ENCODE measurements at regions not wholly inside any gene's neighbourhood (a gene's known extent, or its start where the extent isn't known, plus 50 kb on each side); places are given as distances from the start of the nearest gene placed in this dataset.

DNA sequence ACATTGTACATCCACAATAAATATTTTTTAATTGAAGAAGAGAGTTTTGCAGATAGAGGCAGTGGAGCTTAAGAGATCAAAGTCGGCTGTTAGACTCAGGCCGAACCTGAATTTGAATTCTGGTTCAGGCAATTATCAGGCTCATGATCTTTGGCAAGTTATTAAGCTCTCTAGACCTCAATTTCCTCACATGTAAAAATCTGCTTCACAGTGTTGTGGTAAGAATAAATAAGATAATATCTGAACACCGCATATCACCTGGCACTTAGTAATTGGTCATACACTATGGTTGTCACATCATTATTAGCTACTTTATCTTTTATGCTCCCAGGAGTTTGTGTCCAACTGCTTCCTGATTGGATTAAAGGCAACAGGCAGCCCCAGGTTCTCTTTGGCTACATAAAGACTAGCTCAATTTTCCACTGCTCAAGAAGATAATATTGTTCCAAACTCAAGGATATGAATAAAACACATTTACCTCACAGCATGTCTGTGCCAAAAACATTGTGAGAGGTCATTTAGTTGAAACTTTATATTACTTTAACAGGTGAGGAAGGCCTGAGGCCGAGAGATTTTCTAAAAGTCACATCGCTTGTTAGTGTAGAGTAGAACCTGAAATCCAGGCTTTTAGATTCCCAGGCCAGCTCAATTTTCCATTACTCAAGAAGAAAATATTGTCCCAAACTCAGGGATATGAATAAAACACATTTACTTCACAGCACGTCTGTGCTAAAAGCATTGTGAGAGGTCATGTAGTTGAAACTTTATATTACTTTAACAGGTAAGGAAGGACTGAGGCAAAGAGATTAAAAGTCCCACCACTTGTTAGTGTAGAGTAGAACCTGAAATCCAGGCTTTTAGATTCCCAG, 289.2 kb upstream of the PTGER4 start:
- no peaks in the 10 kb centered on the region for H3K36me3 ChIP-seq
- intact Hi-C loops (cut with DNase I), result no loop called here

DNA sequence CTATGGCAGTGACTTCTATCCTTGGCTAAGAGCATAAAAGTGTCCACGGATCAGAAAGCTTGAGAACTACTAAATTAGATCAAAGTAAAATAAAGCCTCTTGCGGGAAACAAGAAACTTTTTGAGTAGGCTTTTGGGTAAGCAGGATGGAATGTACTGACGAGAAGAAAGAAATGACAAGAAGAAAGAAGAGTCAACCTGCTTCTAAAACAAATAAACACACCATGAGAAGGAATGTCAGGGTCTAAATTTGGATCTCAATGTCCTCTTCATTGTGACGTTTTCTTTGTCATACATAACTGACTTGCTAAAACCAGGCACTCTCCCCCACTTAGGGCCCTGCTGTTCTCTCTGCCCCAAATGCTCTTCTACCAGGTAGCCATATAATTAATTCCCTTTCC, 290.1 kb upstream of the PTGER4 start:
- Histone ChIP-seq H3K4me3 (no peak overlapping the region), H3K4me1 (no peaks in the 10 kb centered on the region), H3K36me3 (no peaks in the 10 kb centered on the region), H3K27ac (no peak overlapping the region), H3K9me3 (no peaks in the 10 kb centered on the region), H3K27me3 (no peaks in the 10 kb centered on the region)
- DNase-seq (ENCODE audit: low spot score in 2 of 2), result no peak
- intact Hi-C loops (cut with DNase I), result no loop called here
- TF ChIP-seq, protein P1, sequence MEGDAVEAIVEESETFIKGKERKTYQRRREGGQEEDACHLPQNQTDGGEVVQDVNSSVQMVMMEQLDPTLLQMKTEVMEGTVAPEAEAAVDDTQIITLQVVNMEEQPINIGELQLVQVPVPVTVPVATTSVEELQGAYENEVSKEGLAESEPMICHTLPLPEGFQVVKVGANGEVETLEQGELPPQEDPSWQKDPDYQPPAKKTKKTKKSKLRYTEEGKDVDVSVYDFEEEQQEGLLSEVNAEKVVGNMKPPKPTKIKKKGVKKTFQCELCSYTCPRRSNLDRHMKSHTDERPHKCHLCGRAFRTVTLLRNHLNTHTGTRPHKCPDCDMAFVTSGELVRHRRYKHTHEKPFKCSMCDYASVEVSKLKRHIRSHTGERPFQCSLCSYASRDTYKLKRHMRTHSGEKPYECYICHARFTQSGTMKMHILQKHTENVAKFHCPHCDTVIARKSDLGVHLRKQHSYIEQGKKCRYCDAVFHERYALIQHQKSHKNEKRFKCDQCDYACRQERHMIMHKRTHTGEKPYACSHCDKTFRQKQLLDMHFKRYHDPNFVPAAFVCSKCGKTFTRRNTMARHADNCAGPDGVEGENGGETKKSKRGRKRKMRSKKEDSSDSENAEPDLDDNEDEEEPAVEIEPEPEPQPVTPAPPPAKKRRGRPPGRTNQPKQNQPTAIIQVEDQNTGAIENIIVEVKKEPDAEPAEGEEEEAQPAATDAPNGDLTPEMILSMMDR (IDR thresholded peaks at IDR 0.05), result no peak

More for the DNA sequence above, 289.2 kb upstream of the PTGER4 start:
- H3K4me1 ChIP-seq, result no peaks in the 10 kb centered on the region
- no peak overlapping the region for H3K27ac ChIP-seq
- no peak for DNase-seq (ENCODE audit: low spot score in 2 of 2)
- H3K27me3 ChIP-seq, result no peaks in the 10 kb centered on the region
- TF ChIP-seq, protein P1 (IDR thresholded peaks at IDR 0.05), result no peak
- no peak overlapping the region for H3K4me3 ChIP-seq
- no peaks in the 10 kb centered on the region for H3K9me3 ChIP-seq

DNA sequence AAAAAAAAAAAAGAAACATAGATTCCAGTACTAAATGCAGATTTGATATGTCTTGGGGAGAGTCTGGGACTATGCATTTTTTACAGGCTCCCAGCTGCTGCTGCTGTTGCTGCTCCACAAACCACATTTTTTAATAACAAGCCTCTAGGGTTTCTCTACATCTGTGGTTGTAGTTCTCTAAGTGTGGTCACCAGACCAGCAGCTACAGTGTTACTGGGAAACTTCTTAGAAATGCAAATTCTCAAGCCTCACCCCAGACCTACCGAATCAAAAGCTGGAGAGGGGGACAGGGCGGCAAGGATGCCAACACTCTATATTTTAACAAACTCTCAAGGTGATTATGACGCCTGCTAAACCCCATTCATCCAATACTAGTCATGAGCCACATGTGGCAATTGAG, 293.4 kb upstream of the PTGER4 start:
- Histone ChIP-seq H3K4me3 (no peak overlapping the region), H3K27ac (no peak overlapping the region), H3K4me1 (no peaks in the 10 kb centered on the region), H3K27me3 (no peaks in the 10 kb centered on the region), H3K36me3 (no peaks in the 10 kb centered on the region), H3K9me3 (no peaks in the 10 kb centered on the region)
- intact Hi-C loops (cut with DNase I), result no loop called here
- no peak for DNase-seq (ENCODE audit: low spot score in 2 of 2)
- TF ChIP-seq, protein P1 (IDR thresholded peaks at IDR 0.05), result no peak

DNA sequence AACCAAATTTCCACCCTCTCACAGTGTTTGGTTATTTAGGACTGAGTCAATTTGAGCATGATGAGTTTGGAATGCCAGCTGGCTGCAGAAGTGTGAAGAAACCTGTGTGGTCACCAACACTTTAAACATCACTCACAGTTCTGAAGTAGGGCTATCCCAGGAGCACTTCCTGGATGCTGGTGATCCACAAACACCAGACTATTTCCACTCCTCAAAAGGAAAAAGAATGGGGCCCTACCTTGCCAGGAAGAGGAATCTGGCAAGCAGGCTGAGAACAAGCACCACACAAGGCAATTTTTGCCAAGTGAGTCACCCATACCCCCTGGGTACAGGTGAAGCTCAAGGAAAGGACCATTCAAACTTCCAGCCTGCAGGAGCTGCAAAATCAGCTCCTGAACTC, 294.2 kb upstream of the PTGER4 start:
- TF ChIP-seq, protein P1 (IDR thresholded peaks at IDR 0.05), result no peak
- H3K27me3 ChIP-seq, result no peaks in the 10 kb centered on the region
- intact Hi-C loops (cut with DNase I), result no loop called here

DNA sequence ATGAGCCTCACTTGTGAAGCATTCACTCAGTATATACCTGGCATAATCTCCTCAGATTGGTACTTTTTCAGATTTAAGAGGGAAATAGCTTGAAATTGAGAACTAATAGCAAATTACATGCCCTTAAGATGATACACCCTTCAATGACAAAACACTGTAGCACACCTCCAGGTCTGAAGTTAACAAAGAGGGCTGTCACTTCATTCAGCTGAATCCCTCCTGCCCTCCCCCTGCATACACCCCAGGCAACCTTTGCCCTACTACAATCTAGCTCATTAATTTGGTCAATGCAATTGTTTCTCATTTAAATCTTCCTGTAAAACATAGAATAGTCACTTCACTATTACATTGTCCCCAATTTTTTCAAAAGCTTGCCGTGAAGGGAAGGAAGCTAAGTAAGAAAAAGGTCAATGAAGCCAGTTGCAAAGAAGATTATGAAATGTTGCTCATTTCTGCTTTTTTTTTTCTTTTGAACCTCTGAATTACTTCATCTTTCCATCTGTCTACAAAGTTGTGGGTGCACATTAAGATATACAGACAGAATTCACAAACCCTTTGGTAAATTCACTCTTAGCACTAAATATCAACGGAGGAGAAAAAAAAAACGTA, 294.8 kb upstream of the PTGER4 start:
- intact Hi-C loops (cut with DNase I), result no loop called here

More for the DNA sequence above, 294.2 kb upstream of the PTGER4 start:
- Histone ChIP-seq H3K36me3 (no peaks in the 10 kb centered on the region), H3K9me3 (no peaks in the 10 kb centered on the region), H3K4me3 (no peak overlapping the region), H3K4me1 (no peaks in the 10 kb centered on the region), H3K27ac (no peak overlapping the region)
- DNase-seq (ENCODE audit: low spot score in 2 of 2), result no peak

More for the DNA sequence above, 294.8 kb upstream of the PTGER4 start:
- Histone ChIP-seq H3K27ac (no peak overlapping the region), H3K27me3 (no peaks in the 10 kb centered on the region), H3K4me1 (no peaks in the 10 kb centered on the region), H3K4me3 (no peak overlapping the region), H3K36me3 (no peaks in the 10 kb centered on the region), H3K9me3 (no peaks in the 10 kb centered on the region)
- no peak for DNase-seq (ENCODE audit: low spot score in 2 of 2)
- TF ChIP-seq, protein P1 (IDR thresholded peaks at IDR 0.05), result no peak

Data from ascending aorta (tissue), 2 donors.